Activated naive CD8-positive, alpha-beta T cell treated with anti-CD3 and anti-CD28 coated beads for 36 hours (primary cell): ENCODE measurements at regions not wholly inside any gene's neighbourhood (a gene's known extent, or its start where the extent isn't known, plus 50 kb on each side); places are given as distances from the start of the nearest gene placed in this dataset.

Source experiments
- DNase-seq: peaks from one replicate; pipeline ENCODE4 v3.0.0; 2021
- H3K27ac Mint-ChIP-seq: one replicate; pipeline ENCODE4 v1.8.0; 2022; ENCODE audit warnings: mild to moderate bottlenecking, moderate library complexity, mixed read lengths
- H3K27me3 Mint-ChIP-seq: one replicate; pipeline ENCODE4 v1.8.0; 2022; ENCODE audit warnings: mild to moderate bottlenecking, mixed read lengths
- H3K36me3 Mint-ChIP-seq: one replicate; pipeline ENCODE4 v1.8.0; 2021; ENCODE audit warnings: mild to moderate bottlenecking, mixed read lengths
- H3K4me1 Mint-ChIP-seq: one replicate; pipeline ENCODE4 v1.8.0; 2021; ENCODE audit warnings: mixed read lengths
- H3K4me3 Mint-ChIP-seq: one replicate; pipeline ENCODE4 v1.8.0; 2022; ENCODE audit warnings: mild to moderate bottlenecking, moderate library complexity, mixed read lengths
- H3K9me3 Mint-ChIP-seq: one replicate; pipeline ENCODE4 v1.8.0; 2022; ENCODE audit warnings: mixed read lengths

- peaks cover 5% of the 10 kb centered on the region for H3K9me3 Mint-ChIP-seq
- H3K36me3 Mint-ChIP-seq = no peaks in the 10 kb centered on the region
- H3K27me3 Mint-ChIP-seq = peaks cover 9% of the 10 kb centered on the region
- H3K27ac Mint-ChIP-seq = no peak overlapping the region
- H3K4me1 Mint-ChIP-seq = no peaks in the 10 kb centered on the region
- DNase-seq = no peak
- no peak overlapping the region for H3K4me3 Mint-ChIP-seq
These were observed 267.5 kb upstream of the SP4 start for GRCh38 chr7:21160401-21160800.

GRCh38 chr7:21167942-21168341 lies 259.9 kb upstream of the SP4 start:
- Mint-ChIP-seq H3K4me1 (peaks cover 4% of the 10 kb centered on the region), H3K9me3 (peaks cover 5% of the 10 kb centered on the region), H3K27me3 (peaks cover 51% of the 10 kb centered on the region), H3K36me3 (no peaks in the 10 kb centered on the region), H3K4me3 (no peak overlapping the region), H3K27ac (no peak overlapping the region)
- DNase-seq = no peak

GRCh38 chr7:21169667-21170580 lies 258.0 kb upstream of the SP4 start:
- H3K4me3 Mint-ChIP-seq = no peak overlapping the region
- peaks cover 61% of the 10 kb centered on the region for H3K27me3 Mint-ChIP-seq
- peaks cover under 1% of the 10 kb centered on the region for H3K9me3 Mint-ChIP-seq
- H3K27ac Mint-ChIP-seq = no peak overlapping the region
- H3K36me3 Mint-ChIP-seq = no peaks in the 10 kb centered on the region
- H3K4me1 Mint-ChIP-seq = peaks cover 4% of the 10 kb centered on the region
- DNase-seq = no peak

GRCh38 chr7:21172800-21173199 lies 255.1 kb upstream of the SP4 start:
- Mint-ChIP-seq H3K9me3 (no peaks in the 10 kb centered on the region), H3K4me1 (peaks cover 4% of the 10 kb centered on the region), H3K27me3 (peaks cover 53% of the 10 kb centered on the region), H3K4me3 (no peak overlapping the region), H3K27ac (no peak overlapping the region), H3K36me3 (no peaks in the 10 kb centered on the region)
- DNase-seq = no peak

GRCh38 chr7:21173436-21173835 lies 254.4 kb upstream of the SP4 start:
- Mint-ChIP-seq H3K9me3 (no peaks in the 10 kb centered on the region), H3K4me1 (peaks cover 4% of the 10 kb centered on the region), H3K4me3 (no peak overlapping the region), H3K27ac (no peak overlapping the region), H3K27me3 (peaks cover 48% of the 10 kb centered on the region), H3K36me3 (no peaks in the 10 kb centered on the region)
- no peak for DNase-seq

- Mint-ChIP-seq H3K27ac (no peak overlapping the region), H3K9me3 (peaks cover 2% of the 10 kb centered on the region), H3K4me1 (no peaks in the 10 kb centered on the region), H3K4me3 (no peak overlapping the region), H3K36me3 (no peaks in the 10 kb centered on the region), H3K27me3 (peaks cover 30% of the 10 kb centered on the region)
- no peak for DNase-seq
These were observed 252.2 kb upstream of the SP4 start for GRCh38 chr7:21175714-21176113.

- Mint-ChIP-seq H3K9me3 (peaks cover 6% of the 10 kb centered on the region), H3K4me3 (no peak overlapping the region), H3K27me3 (peaks cover 18% of the 10 kb centered on the region), H3K36me3 (no peaks in the 10 kb centered on the region), H3K4me1 (no peaks in the 10 kb centered on the region), H3K27ac (no peak overlapping the region)
- no peak for DNase-seq
These were observed 242.8 kb upstream of the SP4 start for GRCh38 chr7:21184942-21185652.

GRCh38 chr7:21185653-21186265 lies 242.1 kb upstream of the SP4 start:
- Mint-ChIP-seq H3K4me1 (no peaks in the 10 kb centered on the region), H3K36me3 (no peaks in the 10 kb centered on the region), H3K4me3 (no peak overlapping the region), H3K27ac (no peak overlapping the region), H3K9me3 (peaks cover 6% of the 10 kb centered on the region), H3K27me3 (peaks cover 18% of the 10 kb centered on the region)
- DNase-seq = no peak

GRCh38 chr7:21191321-21192073 lies 236.4 kb upstream of the SP4 start:
- no peak overlapping the region for H3K4me3 Mint-ChIP-seq
- DNase-seq = no peak

GRCh38 chr7:21192657-21193056 lies 235.2 kb upstream of the SP4 start:
- DNase-seq = no peak
- Mint-ChIP-seq H3K9me3 (no peaks in the 10 kb centered on the region), H3K27ac (no peak overlapping the region), H3K4me1 (peaks cover 2% of the 10 kb centered on the region), H3K4me3 (no peak overlapping the region), H3K36me3 (no peaks in the 10 kb centered on the region), H3K27me3 (peaks cover 6% of the 10 kb centered on the region)

More at GRCh38 chr7:21191321-21192073, 236.4 kb upstream of the SP4 start:
- Mint-ChIP-seq H3K9me3 (no peaks in the 10 kb centered on the region), H3K27ac (no peak overlapping the region), H3K27me3 (peaks cover 6% of the 10 kb centered on the region), H3K36me3 (no peaks in the 10 kb centered on the region), H3K4me1 (peaks cover 2% of the 10 kb centered on the region)

- DNase-seq = no peak
- Mint-ChIP-seq H3K36me3 (no peaks in the 10 kb centered on the region), H3K27ac (no peak overlapping the region), H3K9me3 (no peaks in the 10 kb centered on the region), H3K27me3 (peaks cover 6% of the 10 kb centered on the region), H3K4me3 (no peak overlapping the region), H3K4me1 (peaks cover 2% of the 10 kb centered on the region)
These were observed 234.0 kb upstream of the SP4 start for GRCh38 chr7:21193895-21194294.

- peaks cover 2% of the 10 kb centered on the region for H3K4me1 Mint-ChIP-seq
- no peaks in the 10 kb centered on the region for H3K36me3 Mint-ChIP-seq
- no peak overlapping the region for H3K4me3 Mint-ChIP-seq
- no peak for DNase-seq
- H3K27ac Mint-ChIP-seq = no peak overlapping the region
- no peaks in the 10 kb centered on the region for H3K9me3 Mint-ChIP-seq
- no peaks in the 10 kb centered on the region for H3K27me3 Mint-ChIP-seq
These were observed 232.9 kb upstream of the SP4 start for GRCh38 chr7:21194936-21195335.

- Mint-ChIP-seq H3K9me3 (no peaks in the 10 kb centered on the region), H3K36me3 (no peaks in the 10 kb centered on the region), H3K4me3 (no peak overlapping the region), H3K4me1 (peaks cover 2% of the 10 kb centered on the region), H3K27ac (no peak overlapping the region), H3K27me3 (no peaks in the 10 kb centered on the region)
- no peak for DNase-seq
These were observed 229.0 kb upstream of the SP4 start for GRCh38 chr7:21198921-21199320.

GRCh38 chr7:21200503-21200902 lies 227.4 kb upstream of the SP4 start:
- Mint-ChIP-seq H3K27me3 (peaks cover 3% of the 10 kb centered on the region), H3K36me3 (no peaks in the 10 kb centered on the region), H3K9me3 (no peaks in the 10 kb centered on the region), H3K27ac (no peak overlapping the region), H3K4me3 (no peak overlapping the region), H3K4me1 (peaks cover 2% of the 10 kb centered on the region)
- no peak for DNase-seq

GRCh38 chr7:21214657-21215056 lies 213.2 kb upstream of the SP4 start:
- Mint-ChIP-seq H3K4me1 (no peaks in the 10 kb centered on the region), H3K27me3 (peaks cover 24% of the 10 kb centered on the region), H3K27ac (no peak overlapping the region), H3K36me3 (no peaks in the 10 kb centered on the region), H3K4me3 (no peak overlapping the region), H3K9me3 (no peaks in the 10 kb centered on the region)
- DNase-seq = no peak
